ENCODE measurements at regions not wholly inside any gene's neighbourhood (a gene's known extent, or its start where the extent isn't known, plus 50 kb on each side); places are given as distances from the start of the nearest gene placed in this dataset.
A peak's percentile ranks its signal among the peaks of the same experiment; 100 is the strongest.

DNA sequence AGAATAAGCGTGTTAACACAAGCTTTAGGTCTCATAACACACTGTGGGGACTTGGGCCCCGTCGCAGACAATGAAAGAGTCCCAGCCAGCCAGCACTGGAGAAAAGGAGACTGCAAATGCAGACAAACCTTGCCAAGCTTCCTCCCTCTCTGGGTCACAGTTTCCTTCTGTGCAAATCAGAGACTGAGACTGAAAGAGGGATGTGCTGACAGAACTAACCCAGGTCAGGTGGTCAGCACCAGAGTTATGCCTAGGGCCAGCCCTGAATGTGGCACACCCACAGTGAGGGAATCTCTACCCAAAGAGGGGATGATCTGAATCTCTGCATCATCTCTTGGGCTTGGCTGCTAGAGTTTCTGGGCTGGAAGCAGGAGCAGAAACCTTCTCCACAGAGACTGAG lies 282.3 kb upstream of the CCL2 start:
- no peaks in the 10 kb centered on the region for H3K9me3 Mint-ChIP-seq (ENCODE audit: insufficient read depth)
- H3K4me1 Mint-ChIP-seq (ENCODE audit: low read depth) = peaks cover 21% of the 10 kb centered on the region
- ChIA-PET POLR2A (no interaction called here), CTCF (interaction anchor here (1.4 kb wide), 1 partner anchor 9 kb away, joined by 3 read pairs; no protein-coding TSS in a partner anchor)
- DNase-seq (no peak), ATAC-seq (no peak)
- H3K36me3 Mint-ChIP-seq (ENCODE audit: low read depth) = no peaks in the 10 kb centered on the region
- no peak overlapping the region for H3K27ac Mint-ChIP-seq
- H3K4me3 Mint-ChIP-seq = no peak overlapping the region
- peaks cover 24% of the 10 kb centered on the region for H3K27me3 Mint-ChIP-seq (ENCODE audit: low read depth)

DNA sequence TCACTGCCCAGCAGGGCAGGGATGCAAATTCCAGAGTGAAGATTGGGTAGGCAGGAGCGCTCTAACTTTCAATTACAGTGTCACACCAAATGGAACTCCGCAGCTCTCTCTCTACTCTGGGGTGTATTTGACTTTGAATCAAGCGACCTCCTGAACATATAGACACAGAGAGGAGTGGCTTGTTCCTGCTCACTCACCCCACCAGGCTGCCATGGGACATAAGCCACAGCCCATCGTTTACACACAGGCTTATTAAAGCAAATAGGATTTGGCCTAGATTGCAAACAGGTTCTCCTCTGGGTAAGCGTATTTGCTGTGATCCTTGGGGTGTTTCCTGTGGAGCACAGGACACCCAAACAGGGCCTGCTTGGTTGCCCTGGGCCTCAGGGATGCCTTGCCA lies 281.6 kb upstream of the CCL2 start:
- no peak overlapping the region for H3K27ac Mint-ChIP-seq
- H3K27me3 Mint-ChIP-seq (ENCODE audit: low read depth) = peaks cover 24% of the 10 kb centered on the region
- H3K4me1 Mint-ChIP-seq (ENCODE audit: low read depth) = peaks cover 13% of the 10 kb centered on the region
- ChIA-PET POLR2A (no interaction called here), CTCF (interaction anchor here (1.4 kb wide), 1 partner anchor 10 kb away, joined by 3 read pairs; no protein-coding TSS in a partner anchor)
- no peaks in the 10 kb centered on the region for H3K9me3 Mint-ChIP-seq (ENCODE audit: insufficient read depth)
- H3K36me3 Mint-ChIP-seq (ENCODE audit: low read depth) = no peaks in the 10 kb centered on the region
- no peak overlapping the region for H3K4me3 Mint-ChIP-seq
- no peak for DNase-seq
- ATAC-seq = no peak

DNA sequence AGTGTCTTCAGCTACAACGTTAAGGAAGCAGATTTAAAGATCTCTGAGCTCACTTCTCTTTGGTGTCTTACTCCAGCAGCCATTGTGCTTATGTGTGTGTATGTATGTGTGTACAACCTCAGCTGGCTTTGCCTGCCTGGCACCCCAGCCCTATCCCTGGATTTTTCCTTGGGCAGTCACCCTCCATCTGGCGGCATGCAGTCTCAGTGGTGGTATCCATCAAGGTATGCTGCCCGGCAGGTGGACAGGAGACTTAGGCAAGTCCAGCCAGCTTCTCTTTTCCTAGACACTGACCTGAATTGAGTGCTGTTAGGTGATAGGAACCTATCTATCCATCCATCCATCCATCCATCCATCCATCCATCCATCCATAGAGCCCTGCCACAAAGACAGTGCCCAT lies 280.8 kb upstream of the CCL2 start:
- peaks cover 6% of the 10 kb centered on the region for H3K4me1 Mint-ChIP-seq (ENCODE audit: low read depth)
- no peak overlapping the region for H3K27ac Mint-ChIP-seq
- ChIA-PET CTCF (no interaction called here), POLR2A (interaction anchor here (0.7 kb wide), 1 partner anchor 614 kb away, joined by 3 read pairs; no protein-coding TSS in a partner anchor)
- no peak overlapping the region for H3K4me3 Mint-ChIP-seq
- H3K9me3 Mint-ChIP-seq (ENCODE audit: insufficient read depth) = no peaks in the 10 kb centered on the region
- peaks cover 24% of the 10 kb centered on the region for H3K27me3 Mint-ChIP-seq (ENCODE audit: low read depth)
- no peaks in the 10 kb centered on the region for H3K36me3 Mint-ChIP-seq (ENCODE audit: low read depth)
- ATAC-seq = no peak
- DNase-seq = no peak

DNA sequence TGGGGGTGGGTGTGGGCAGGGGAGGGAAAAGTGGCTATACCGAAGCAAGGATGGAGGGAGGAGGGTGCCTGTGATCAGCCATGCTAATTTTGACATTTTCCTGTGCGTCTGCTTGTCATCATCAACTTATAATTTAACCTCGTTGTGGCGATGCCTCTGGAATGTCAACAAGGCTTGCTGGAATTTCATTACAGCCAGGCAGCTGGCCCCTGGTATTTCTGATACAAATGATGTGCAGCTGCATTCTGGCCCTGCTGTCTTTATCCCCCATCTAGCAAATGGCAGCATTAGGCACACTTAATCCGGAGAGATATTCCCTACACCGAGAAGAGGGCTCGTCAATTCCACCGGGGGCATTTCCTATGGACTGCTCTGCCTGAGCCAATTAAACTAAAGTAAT lies 278.3 kb upstream of the CCL2 start:
- Mint-ChIP-seq H3K36me3 (ENCODE audit: low read depth) (no peaks in the 10 kb centered on the region), H3K4me3 (no peak overlapping the region), H3K27me3 (ENCODE audit: low read depth) (peaks cover 24% of the 10 kb centered on the region), H3K27ac (no peak overlapping the region), H3K9me3 (ENCODE audit: insufficient read depth) (no peaks in the 10 kb centered on the region), H3K4me1 (ENCODE audit: low read depth) (no peaks in the 10 kb centered on the region)
- POLR2A ChIA-PET = no interaction called here
- CTCF ChIA-PET = no interaction called here
- ATAC-seq (no peak), DNase-seq (peak; percentile 1)

DNA sequence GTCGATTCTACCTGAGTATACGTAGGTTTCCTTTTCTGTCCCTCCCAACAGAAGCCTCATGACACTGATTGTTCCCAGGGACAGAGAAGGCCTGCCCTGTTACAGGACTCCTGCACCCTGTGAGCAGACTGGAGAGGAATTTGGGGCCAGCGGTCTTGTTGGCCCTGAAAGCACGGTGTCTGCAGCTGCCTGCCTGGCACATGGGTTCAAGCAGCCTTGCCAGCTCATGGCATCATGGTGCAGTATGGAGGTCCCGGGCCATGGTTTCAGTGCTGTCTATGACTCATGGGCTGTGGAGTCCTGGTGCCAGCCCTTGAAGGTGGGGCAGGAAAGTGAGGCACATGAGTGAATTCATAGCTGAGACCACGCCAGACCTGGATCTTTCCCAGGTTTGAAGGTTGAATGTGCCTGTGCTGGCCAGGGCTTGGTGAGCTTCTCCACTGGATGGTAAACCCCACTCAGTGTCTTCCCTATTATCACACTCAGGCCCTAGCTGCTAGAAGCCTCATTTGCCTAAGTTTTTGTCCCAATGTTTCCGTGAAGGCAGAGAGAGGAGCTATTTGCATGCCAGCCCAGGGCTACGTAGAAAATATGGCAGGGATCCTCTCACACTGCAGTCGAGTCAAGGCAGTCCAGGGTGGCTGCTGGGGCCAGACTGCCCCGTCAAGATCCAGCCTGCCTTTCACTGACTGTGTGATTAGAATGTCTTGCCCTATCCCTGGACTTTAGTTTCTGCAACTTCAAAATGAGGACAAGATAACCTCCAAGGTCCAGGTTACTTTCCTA lies 277.2 kb upstream of the CCL2 start:
- ChIA-PET POLR2A (no interaction called here), CTCF (interaction anchor here (0.8 kb wide), 1 partner anchor 14 kb away, joined by 4 read pairs; no protein-coding TSS in a partner anchor)
- peak; percentile 7 for DNase-seq
- H3K36me3 Mint-ChIP-seq (ENCODE audit: low read depth) = no peaks in the 10 kb centered on the region
- ATAC-seq = no peak
- no peaks in the 10 kb centered on the region for H3K4me1 Mint-ChIP-seq (ENCODE audit: low read depth)
- H3K27me3 Mint-ChIP-seq (ENCODE audit: low read depth) = peaks cover 26% of the 10 kb centered on the region
- H3K27ac Mint-ChIP-seq = no peak overlapping the region
- no peaks in the 10 kb centered on the region for H3K9me3 Mint-ChIP-seq (ENCODE audit: insufficient read depth)
- H3K4me3 Mint-ChIP-seq = no peak overlapping the region

DNA sequence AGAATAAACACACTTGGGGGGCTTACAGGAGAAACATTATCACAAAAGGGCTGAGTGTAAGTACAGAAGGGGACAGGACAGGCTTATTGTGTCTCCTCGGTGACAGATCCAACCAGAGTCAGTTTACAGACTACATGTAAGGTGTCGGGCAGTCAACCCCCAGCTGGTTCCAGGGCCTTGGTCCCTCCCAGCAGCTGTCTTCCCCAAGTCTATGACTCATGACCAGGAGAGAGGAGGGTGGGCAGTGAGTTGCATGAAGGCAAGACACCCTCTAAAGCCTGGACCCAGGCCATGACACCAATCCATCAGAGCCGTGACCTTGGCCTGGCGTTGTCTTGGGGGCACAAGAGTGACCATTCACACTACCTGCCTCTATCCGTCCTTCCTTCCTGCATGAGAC lies 276.2 kb upstream of the CCL2 start:
- Mint-ChIP-seq H3K27me3 (ENCODE audit: low read depth) (peaks cover 23% of the 10 kb centered on the region), H3K4me3 (no peak overlapping the region), H3K4me1 (ENCODE audit: low read depth) (no peaks in the 10 kb centered on the region), H3K27ac (no peak overlapping the region), H3K9me3 (ENCODE audit: insufficient read depth) (no peaks in the 10 kb centered on the region), H3K36me3 (ENCODE audit: low read depth) (no peaks in the 10 kb centered on the region)
- ChIA-PET POLR2A (no interaction called here), CTCF (no interaction called here)
- no peak for ATAC-seq
- no peak for DNase-seq

DNA sequence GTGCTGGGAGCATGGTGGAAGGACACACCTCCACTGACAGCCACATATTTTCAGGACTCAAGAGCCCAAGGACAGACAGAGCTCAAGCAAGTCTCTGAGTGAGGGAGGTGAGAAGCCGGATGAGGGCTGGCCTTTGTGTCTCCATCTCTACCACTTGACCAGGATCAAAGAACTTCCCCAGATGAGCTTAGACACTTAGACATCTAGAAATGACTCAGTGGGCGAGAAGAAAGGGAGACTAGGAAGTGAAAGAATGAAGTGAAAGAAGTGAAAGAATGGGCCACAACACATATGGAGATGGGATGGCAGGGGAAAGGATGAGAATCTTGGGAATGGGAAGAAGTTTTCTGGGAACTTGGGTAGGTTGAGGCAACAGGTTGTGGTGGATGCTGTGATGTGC lies 274.9 kb upstream of the CCL2 start:
- ATAC-seq (no peak), DNase-seq (no peak)
- CTCF ChIA-PET = no interaction called here
- no peaks in the 10 kb centered on the region for H3K4me1 Mint-ChIP-seq (ENCODE audit: low read depth)
- H3K4me3 Mint-ChIP-seq = no peak overlapping the region
- POLR2A ChIA-PET = no interaction called here
- no peak overlapping the region for H3K27ac Mint-ChIP-seq
- H3K36me3 Mint-ChIP-seq (ENCODE audit: low read depth) = no peaks in the 10 kb centered on the region
- no peaks in the 10 kb centered on the region for H3K9me3 Mint-ChIP-seq (ENCODE audit: insufficient read depth)
- H3K27me3 Mint-ChIP-seq (ENCODE audit: low read depth) = peaks cover 19% of the 10 kb centered on the region

DNA sequence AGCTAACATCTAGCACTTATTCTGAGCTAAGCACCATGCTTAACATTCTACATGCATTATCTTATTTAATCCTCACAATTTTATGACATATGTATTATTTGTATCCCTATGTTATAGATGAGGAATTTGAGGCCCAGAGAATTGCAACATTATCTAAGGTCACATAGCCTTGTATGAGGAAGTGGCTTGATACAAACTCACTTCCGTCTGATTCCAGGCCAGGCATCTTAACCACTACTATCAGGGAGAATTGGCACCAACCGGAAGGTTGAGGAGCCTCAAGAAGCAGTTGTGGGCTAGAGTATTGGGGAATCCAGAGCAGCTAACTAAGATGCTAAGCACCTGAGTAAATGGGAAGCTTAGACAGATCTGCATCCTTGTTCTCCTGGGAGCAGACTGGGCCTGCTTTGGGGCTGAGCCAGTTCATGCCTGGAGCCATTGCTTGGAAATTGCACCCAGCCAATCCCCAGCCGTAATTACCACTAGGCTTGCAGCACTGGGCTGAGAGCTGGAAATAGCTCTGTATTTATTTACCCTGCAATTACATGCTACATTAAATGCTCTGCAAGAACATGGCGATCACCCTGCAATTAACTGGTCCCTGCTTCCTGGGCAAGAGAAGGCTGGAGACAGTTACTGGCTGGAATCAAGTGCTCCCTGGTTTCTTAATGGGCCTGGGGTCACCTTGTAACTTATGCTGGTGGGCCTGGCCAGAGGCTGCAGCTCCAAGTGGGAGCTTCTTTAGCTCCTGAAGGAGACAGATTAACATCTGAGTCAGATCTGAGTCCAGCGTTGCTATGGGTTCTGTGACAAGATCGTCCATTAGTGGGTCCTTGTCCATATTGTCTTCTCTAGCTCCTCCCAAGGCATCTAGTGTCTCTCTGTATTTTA lies 273.1 kb upstream of the CCL2 start:
- Mint-ChIP-seq H3K4me3 (no peak overlapping the region), H3K27ac (no peak overlapping the region), H3K36me3 (ENCODE audit: low read depth) (no peaks in the 10 kb centered on the region), H3K9me3 (ENCODE audit: insufficient read depth) (no peaks in the 10 kb centered on the region), H3K27me3 (ENCODE audit: low read depth) (peaks cover 9% of the 10 kb centered on the region), H3K4me1 (ENCODE audit: low read depth) (no peaks in the 10 kb centered on the region)
- no peak for DNase-seq
- POLR2A ChIA-PET = no interaction called here
- no peak for ATAC-seq
- CTCF ChIA-PET = no interaction called here

DNA sequence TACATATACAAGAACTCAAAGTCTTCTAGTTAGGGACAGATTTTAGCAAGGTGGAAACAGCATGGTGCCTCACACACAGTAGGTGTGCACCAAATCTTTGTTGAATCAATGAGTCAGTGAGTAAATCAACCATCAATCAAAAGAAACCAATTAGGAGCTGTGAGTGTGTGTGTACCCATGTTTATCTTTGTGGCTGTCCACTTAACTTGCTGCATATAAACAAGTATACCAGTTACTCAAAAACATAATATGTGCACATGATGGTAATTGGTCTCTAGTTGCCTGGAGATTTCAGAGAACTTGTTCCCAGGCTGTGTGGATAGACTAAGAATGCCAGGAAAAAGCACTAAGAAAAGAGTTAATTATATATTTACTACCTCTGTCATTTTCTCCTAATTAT lies 272.2 kb upstream of the CCL2 start:
- no peak overlapping the region for H3K27ac Mint-ChIP-seq
- no peak overlapping the region for H3K4me3 Mint-ChIP-seq
- H3K4me1 Mint-ChIP-seq (ENCODE audit: low read depth) = no peaks in the 10 kb centered on the region
- peaks cover 15% of the 10 kb centered on the region for H3K27me3 Mint-ChIP-seq (ENCODE audit: low read depth)
- no peak for DNase-seq
- ChIA-PET CTCF (no interaction called here), POLR2A (no interaction called here)
- no peaks in the 10 kb centered on the region for H3K36me3 Mint-ChIP-seq (ENCODE audit: low read depth)
- H3K9me3 Mint-ChIP-seq (ENCODE audit: insufficient read depth) = no peaks in the 10 kb centered on the region
- ATAC-seq = no peak

DNA sequence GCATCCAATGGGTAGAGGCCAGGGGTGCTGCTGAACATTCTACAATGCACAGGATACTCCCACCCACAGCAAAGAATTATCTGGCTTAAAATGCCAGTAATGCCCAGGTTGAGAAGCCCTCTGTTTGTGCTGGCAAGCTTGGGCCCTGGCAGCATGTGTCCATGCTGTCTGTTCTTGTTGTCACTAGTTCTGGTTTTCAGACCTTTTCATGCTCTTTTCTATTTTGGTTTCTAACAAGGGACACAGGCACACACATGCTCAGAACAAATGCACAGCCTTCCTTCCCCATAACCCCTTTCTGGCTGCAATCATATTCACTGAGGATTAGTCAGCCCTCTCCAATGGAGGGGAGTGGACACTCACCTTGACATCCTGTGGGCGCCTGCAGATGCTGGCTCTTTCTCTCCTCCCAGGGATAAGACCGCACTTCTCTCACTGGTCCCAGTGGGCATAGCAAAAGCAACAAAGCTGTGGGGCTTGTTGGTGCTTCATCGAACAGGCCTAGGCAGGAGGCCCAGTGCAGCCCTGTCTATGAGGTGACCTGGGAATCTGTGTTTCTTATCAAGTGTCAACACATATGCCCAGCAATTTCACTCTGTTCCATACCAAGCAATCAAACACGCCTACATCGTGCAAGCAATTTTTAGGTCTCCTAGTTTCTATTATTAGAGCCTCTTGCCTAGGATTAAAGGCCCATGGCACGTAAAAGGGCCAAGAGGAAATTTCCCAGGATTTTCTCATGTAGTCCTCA lies 271.1 kb upstream of the CCL2 start:
- Mint-ChIP-seq H3K9me3 (ENCODE audit: insufficient read depth) (no peaks in the 10 kb centered on the region), H3K27ac (no peak overlapping the region), H3K36me3 (ENCODE audit: low read depth) (no peaks in the 10 kb centered on the region), H3K4me1 (ENCODE audit: low read depth) (no peaks in the 10 kb centered on the region), H3K27me3 (ENCODE audit: low read depth) (peaks cover 17% of the 10 kb centered on the region), H3K4me3 (no peak overlapping the region)
- CTCF ChIA-PET = no interaction called here
- POLR2A ChIA-PET = no interaction called here
- no peak for ATAC-seq
- DNase-seq = no peak

DNA sequence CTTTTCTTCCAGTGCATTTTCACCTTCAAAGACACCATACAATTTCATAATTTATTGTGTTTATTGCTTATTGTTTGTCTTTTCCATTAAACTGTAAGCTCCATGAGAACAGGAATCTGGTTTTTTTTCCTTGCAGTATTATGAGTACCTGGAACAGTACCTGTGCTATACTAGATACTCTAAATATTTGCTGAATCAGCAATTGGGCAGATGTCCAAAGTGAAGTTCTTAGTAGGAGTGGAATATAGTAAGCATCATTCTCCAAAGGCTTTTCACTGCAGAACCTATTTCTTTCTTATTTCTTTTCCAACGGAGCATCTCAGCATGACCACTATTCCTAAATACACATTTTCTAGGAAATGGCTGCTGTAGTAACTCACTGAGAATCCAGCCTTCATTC lies 269.0 kb upstream of the CCL2 start:
- ATAC-seq (no peak), DNase-seq (no peak)
- H3K27ac Mint-ChIP-seq = no peak overlapping the region
- H3K4me1 Mint-ChIP-seq (ENCODE audit: low read depth) = no peaks in the 10 kb centered on the region
- ChIA-PET CTCF (no interaction called here), POLR2A (no interaction called here)
- peaks cover 18% of the 10 kb centered on the region for H3K27me3 Mint-ChIP-seq (ENCODE audit: low read depth)
- H3K9me3 Mint-ChIP-seq (ENCODE audit: insufficient read depth) = no peaks in the 10 kb centered on the region
- H3K4me3 Mint-ChIP-seq = no peak overlapping the region
- no peaks in the 10 kb centered on the region for H3K36me3 Mint-ChIP-seq (ENCODE audit: low read depth)

DNA sequence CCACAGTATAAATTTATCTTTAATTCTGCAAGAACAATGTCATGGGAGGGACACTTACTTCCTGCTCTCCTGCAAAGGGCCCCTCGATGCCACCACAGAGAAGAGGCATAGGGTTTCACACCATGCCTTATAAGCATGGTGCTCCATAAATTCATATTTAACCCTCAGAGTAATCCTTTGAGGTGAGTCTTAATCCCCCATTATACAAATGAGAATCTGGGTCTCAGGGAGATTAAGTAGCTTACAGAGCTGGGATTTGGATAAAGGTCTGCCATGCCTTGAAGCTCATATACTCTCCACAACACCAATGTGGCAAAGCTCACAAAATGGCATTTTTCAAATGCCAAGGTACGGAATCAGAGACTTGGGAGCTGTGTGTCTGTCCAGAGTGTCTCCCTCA lies 268.5 kb upstream of the CCL2 start:
- H3K36me3 Mint-ChIP-seq (ENCODE audit: low read depth) = no peaks in the 10 kb centered on the region
- CTCF ChIA-PET = no interaction called here
- DNase-seq (no peak), ATAC-seq (no peak)
- H3K4me1 Mint-ChIP-seq (ENCODE audit: low read depth) = no peaks in the 10 kb centered on the region
- peaks cover 18% of the 10 kb centered on the region for H3K27me3 Mint-ChIP-seq (ENCODE audit: low read depth)
- no peak overlapping the region for H3K4me3 Mint-ChIP-seq
- H3K9me3 Mint-ChIP-seq (ENCODE audit: insufficient read depth) = no peaks in the 10 kb centered on the region
- no peak overlapping the region for H3K27ac Mint-ChIP-seq
- POLR2A ChIA-PET = no interaction called here

Data from activated CD8-positive, alpha-beta T cell treated with anti-CD3 and anti-CD28 coated beads, Interleukin-2, amount 10 ng/mL, durations not matched to agents 7 days and 5 days (primary cell).